Endodermal cell (in vitro differentiated cells): ENCODE measurements at regions not wholly inside any gene's neighbourhood (a gene's known extent, or its start where the extent isn't known, plus 50 kb on each side); places are given as distances from the start of the nearest gene placed in this dataset.

Experiments used
- DNase-seq: peaks from one replicate; pipeline ENCODE4 v3.0.0-alpha.2; 2017
- H3K27ac ChIP-seq: 2 replicates; pipeline ENCODE4 v1.5.1; 2013; ENCODE audit warnings: mild to moderate bottlenecking, low read depth, low read length, moderate library complexity
- H3K27me3 ChIP-seq: 2 replicates; pipeline ENCODE4 v1.6.1; 2013; ENCODE audit warnings: mild to moderate bottlenecking, low read length, moderate library complexity; ENCODE audit not compliant: insufficient read depth, control insufficient read depth, poor library complexity, severe bottlenecking
- H3K36me3 ChIP-seq: 2 replicates; pipeline ENCODE4 v1.7.0; 2013; ENCODE audit warnings: mild to moderate bottlenecking, low read length, moderate library complexity; ENCODE audit not compliant: control insufficient read depth, insufficient read depth
- H3K4me1 ChIP-seq: one replicate; pipeline ENCODE4 v1.7.0; 2013; ENCODE audit warnings: low read length; ENCODE audit not compliant: control insufficient read depth, insufficient read depth
- H3K4me3 ChIP-seq: 2 replicates; pipeline ENCODE4 v1.5.1; 2013; ENCODE audit warnings: mild to moderate bottlenecking, low read length, moderate library complexity
- H3K9ac ChIP-seq: 2 replicates; pipeline ENCODE4 v1.6.1; 2013; ENCODE audit warnings: mild to moderate bottlenecking, low read length, moderate library complexity; ENCODE audit not compliant: poor library complexity, severe bottlenecking; ENCODE audit errors: extremely low read depth
- H3K9me3 ChIP-seq: 2 replicates; pipeline ENCODE4 v1.6.1; 2013; ENCODE audit warnings: mild to moderate bottlenecking, low read length, moderate library complexity; ENCODE audit not compliant: control insufficient read depth
- H3K27ac Mint-ChIP-seq: 2 replicates; pipeline ENCODE4 v1.8.0; 2020; ENCODE audit warnings: mixed read lengths
- H3K27me3 Mint-ChIP-seq: 2 replicates; pipeline ENCODE4 v1.8.0; 2021; ENCODE audit warnings: mild to moderate bottlenecking, mixed read lengths; ENCODE audit not compliant: insufficient read depth
- H3K36me3 Mint-ChIP-seq: 2 replicates; pipeline ENCODE4 v1.8.0; 2020; ENCODE audit warnings: low read depth, mixed read lengths
- H3K4me1 Mint-ChIP-seq: 2 replicates; pipeline ENCODE4 v1.8.0; 2020; ENCODE audit warnings: mixed read lengths
- H3K4me3 Mint-ChIP-seq: 2 replicates; pipeline ENCODE4 v1.8.0; 2020; ENCODE audit warnings: mild to moderate bottlenecking, moderate library complexity, mixed read lengths
- H3K9me3 Mint-ChIP-seq: 2 replicates; pipeline ENCODE4 v1.8.0; 2020; ENCODE audit warnings: mild to moderate bottlenecking, mixed read lengths
- CTCF ChIP-seq: fragments of 200-600 bp; sonication (generic); conservative IDR thresholded peaks from 2 replicates; pipeline ENCODE4 v1.5.0; 2021; ENCODE audit warnings: antibody characterized with exemption, mild to moderate bottlenecking
- WGBS, 2 experiments: methylation state at CpG; one replicate each; pipeline versions ENCODE4 v1.1.5 to v1.1.7; 2013; ENCODE audit warnings: missing lambda C conversion rate in 2 of 2, mixed read lengths in 1 of 2; ENCODE audit not compliant: insufficient coverage in 1 of 2, insufficient read length in 1 of 2; 5-methylcytosine and 5-hydroxymethylcytosine counted together

- Histone ChIP-seq H3K9ac (no peak overlapping the region), H3K27me3 (no peaks in the 10 kb centered on the region), H3K4me3 (no peak overlapping the region), H3K36me3 (no peaks in the 10 kb centered on the region), H3K4me1 (no peaks in the 10 kb centered on the region), H3K9me3 (peaks cover 18% of the 10 kb centered on the region), H3K27ac (no peak overlapping the region)
- WGBS, 2 experiments = 36 to 61% methylated on average over 5 to 10 of the region's 10 CpGs
- Mint-ChIP-seq H3K27ac (no peak overlapping the region), H3K36me3 (no peaks in the 10 kb centered on the region), H3K4me1 (peaks cover 10% of the 10 kb centered on the region), H3K9me3 (peaks cover 13% of the 10 kb centered on the region), H3K27me3 (peaks cover 11% of the 10 kb centered on the region), H3K4me3 (no peak overlapping the region)
- peak; percentile 83 for DNase-seq
- TF ChIP-seq CTCF = peak; percentile 85
Observed at GRCh38 chr2:205903549-205904129, 182.3 kb downstream of the INO80D start.

GRCh38 chr2:205902900-205903237 lies 183.1 kb downstream of the INO80D start:
- no peak overlapping the region for H3K27ac Mint-ChIP-seq
- H3K27ac ChIP-seq = no peak overlapping the region
- no peaks in the 10 kb centered on the region for H3K4me1 ChIP-seq
- no peak overlapping the region for H3K4me3 ChIP-seq
- H3K4me1 Mint-ChIP-seq = peaks cover 10% of the 10 kb centered on the region
- no peak for DNase-seq
- no peak overlapping the region for H3K9ac ChIP-seq
- WGBS, 2 experiments = 76% methylated on average over 5 of the region's 5 CpGs
- no peaks in the 10 kb centered on the region for H3K27me3 ChIP-seq
- H3K4me3 Mint-ChIP-seq = no peak overlapping the region
- H3K36me3 ChIP-seq = no peaks in the 10 kb centered on the region
- H3K27me3 Mint-ChIP-seq = peaks cover 13% of the 10 kb centered on the region
- peaks cover 11% of the 10 kb centered on the region for H3K9me3 Mint-ChIP-seq
- H3K9me3 ChIP-seq = peaks cover 16% of the 10 kb centered on the region
- no peaks in the 10 kb centered on the region for H3K36me3 Mint-ChIP-seq
- no peak for TF ChIP-seq CTCF

GRCh38 chr2:205902041-205902899 lies 183.7 kb downstream of the INO80D start:
- Histone ChIP-seq H3K4me1 (no peaks in the 10 kb centered on the region), H3K4me3 (no peak overlapping the region), H3K36me3 (no peaks in the 10 kb centered on the region), H3K27me3 (no peaks in the 10 kb centered on the region), H3K9me3 (peaks cover 10% of the 10 kb centered on the region), H3K9ac (no peak overlapping the region), H3K27ac (no peak overlapping the region)
- Mint-ChIP-seq H3K9me3 (peaks cover 5% of the 10 kb centered on the region), H3K27ac (no peak overlapping the region), H3K27me3 (peaks cover 13% of the 10 kb centered on the region), H3K4me3 (no peak overlapping the region), H3K36me3 (no peaks in the 10 kb centered on the region), H3K4me1 (peaks cover 10% of the 10 kb centered on the region)
- no peak for DNase-seq
- WGBS, 2 experiments = 91 to 92% methylated on average over 9 to 15 of the region's 15 CpGs
- TF ChIP-seq CTCF = no peak
